ENCODE measurements at regions not wholly inside any gene's neighbourhood (a gene's known extent, or its start where the extent isn't known, plus 50 kb on each side); places are given as distances from the start of the nearest gene placed in this dataset.
"Not testable (repeated sequence)": the region's sequence is repeated elsewhere in the genome, so short reads cannot be mapped to it uniquely, and the experiment has no call there.

DNA sequence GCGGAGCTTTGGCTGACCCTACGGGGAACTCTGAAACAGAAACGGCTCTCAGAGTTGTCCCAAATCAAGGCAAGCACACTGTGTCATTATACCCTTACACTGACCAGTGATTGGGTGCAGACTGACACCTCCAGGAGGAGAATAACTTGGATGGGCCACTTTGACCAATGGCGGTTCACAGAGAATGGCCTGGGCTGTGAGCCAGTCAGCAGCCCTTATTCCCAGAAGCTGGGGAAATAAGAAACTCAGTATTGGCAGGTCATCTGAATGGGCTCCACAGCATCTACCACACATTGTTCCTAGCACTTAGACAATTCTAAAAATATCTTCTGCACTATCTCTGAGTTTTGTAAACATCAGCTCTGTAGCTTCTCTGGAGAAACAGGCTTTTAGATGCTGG is 265.2 kb downstream of the ADGRL2 start:
- DNase-seq, result no peak

DNA sequence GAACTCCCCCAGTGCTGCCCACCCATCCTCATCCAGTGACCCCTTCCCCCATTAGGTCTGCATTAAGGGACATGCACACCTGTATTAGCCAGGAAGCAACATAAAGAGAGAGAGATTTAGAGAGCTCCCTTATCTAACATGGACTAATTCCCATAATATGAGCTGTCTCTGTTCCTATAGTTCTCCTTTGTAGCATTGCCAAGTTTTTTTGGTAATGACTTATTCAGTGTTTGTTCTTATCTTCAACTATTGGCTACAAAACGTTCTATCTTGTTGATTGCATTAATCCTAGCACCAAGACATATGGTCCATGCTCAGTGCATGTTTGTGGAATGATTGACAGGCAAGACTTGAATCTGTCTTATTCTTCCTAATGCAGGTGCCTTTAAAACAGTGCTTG is 264.0 kb downstream of the ADGRL2 start:
- DNase-seq, result no peak

DNA sequence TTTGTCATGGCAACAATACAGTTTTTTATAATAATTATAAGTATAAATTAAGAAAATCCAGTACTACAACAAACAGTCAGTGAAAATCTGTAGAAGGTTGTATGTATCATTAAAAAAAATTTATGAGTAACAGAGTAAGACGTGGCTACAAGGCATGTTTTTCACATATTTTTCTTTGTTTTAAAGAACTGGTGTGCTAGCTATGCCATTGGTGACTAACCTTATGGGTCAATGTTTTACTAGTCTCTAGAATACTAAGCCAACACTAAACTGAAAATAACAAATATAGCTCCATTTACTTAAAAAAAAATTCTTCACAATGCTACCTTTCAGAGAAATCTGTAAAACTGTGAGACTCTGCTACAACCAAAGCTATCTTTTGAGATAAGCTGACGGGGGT is 261.5 kb downstream of the ADGRL2 start:
- no peak for DNase-seq

DNA sequence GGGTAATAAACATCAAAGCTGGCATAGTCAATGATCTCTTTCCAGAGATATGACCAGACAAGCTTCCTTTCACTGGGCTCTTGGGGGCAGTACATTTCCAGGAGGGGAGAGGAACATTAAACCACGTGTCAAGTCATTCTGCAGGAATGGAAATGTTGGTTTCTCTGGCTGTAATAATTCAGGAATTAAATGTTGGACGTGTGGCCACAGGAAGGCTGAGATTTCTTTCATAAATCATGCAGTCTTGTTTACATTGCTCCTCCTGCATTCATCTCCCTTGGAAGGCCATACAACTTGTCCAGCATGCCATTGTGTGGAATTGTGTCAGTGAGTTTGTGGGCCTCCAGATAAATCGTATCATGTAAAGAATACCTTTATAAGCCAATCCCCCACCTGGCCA is 259.2 kb downstream of the ADGRL2 start:
- no peak for DNase-seq

DNA sequence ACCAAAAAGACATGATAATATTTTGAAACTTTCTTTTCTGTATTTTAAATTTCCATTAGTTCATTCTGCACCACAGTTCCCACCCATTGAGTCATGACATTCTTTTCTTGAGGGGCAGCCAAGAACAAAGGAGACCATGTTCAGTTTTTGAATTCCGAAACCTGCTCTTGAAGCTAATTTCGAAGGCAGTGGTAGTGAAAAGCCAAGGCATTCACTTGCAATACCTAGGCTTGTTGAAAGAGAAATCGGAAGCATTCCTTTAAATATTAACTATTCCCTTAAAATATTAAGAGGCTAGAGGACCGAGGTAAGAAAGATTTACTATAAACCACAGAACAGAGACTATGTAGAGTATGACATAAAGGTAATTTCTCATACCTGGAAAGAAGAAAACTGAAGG is 256.3 kb downstream of the ADGRL2 start:
- no peak for DNase-seq

DNA sequence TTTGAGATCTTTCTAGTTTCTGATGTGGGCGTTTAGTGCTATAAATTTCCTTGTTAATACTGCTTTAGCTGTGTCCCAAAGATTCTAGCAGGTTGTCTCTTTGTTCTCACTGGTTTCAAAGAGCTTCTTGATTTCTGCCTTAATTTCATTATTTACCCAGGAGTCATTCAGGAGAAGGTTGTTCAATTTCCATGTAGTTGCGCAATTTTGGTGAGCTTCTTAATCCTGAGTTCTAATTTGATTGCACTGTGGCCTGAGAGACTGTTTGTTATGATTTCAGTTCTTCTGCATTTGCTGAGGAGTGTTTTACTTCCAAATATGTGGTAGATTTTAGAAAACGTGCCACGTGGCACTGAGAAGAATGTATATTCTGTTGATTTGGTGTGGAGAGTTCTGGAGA is 254.6 kb downstream of the ADGRL2 start:
- not testable (repeated sequence) for DNase-seq

DNA sequence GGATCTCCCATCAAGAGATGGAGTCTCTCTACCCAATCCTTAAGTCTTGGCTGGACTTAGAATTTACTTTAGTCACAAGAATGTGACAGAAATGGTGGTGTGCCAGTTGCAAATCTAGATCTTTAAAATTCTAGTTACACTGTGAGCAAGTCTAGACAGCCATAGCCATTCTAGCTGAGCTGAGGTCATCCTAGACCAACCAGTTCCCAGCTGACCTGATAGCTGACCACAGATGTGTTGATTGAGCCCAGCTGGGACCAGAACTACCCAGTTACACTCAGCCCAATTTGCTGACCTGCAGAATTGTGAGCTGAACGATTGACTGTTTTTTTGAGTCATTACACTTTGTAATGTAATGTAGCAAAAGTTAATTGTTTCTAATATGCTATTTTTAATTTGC is 251.8 kb downstream of the ADGRL2 start:
- no peak for DNase-seq

DNA sequence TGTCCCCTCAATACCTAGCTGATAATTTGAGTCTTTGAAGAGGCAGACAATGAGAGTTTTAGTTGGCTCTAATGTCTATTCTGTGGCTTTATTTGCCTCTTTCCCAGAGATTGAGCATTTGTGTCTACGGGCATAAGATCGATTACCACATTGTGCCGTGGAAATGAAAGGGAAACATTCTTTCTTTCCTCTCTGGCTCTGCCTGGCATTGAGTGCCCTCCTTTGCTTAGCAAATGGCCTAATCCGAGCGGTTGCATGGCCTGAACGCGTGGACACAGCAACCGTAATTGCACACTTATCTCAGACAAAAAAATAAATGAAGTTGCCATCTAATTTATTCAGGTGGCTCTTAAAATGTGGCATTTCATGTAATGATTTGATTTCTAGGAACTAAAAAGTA is 247.9 kb downstream of the ADGRL2 start:
- no peak for DNase-seq

DNA sequence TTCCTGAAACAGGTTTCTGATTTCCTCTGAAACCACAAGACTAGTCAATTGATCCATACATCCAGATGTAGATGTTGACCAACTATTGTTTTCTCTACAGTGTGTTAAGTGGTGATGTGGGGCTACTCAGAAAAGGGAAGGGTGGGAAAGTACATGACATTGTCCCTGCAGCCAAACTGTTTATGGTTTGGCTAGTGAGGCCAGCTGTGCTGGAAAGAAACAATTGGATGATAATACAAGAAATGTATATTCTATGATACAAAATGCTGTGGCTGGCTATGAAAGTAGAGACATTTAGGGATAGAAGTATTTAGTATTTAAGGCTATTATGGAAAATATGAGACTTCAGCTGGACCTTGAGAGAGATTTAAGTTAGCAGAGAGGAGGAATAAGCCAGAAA is 244.5 kb downstream of the ADGRL2 start:
- no peak for DNase-seq

DNA sequence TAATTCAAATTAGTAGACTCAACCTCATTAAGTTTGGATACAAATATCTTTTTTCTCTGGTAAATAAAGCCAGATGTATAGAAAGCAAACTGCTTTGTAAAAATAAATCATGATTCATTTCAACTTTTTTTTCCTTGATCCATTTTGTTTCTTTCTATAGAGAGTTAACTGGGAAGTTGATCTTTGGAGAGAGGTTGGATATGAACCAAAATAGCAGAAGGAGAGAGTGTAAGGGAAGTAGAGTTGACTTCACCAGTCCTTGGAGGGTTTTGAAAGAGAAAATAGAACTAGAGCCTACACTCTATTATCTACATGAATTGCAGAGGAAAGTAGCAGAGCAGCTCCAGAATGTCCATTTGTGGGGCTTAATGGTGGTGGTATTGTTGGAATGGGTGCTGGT is 243.8 kb downstream of the ADGRL2 start:
- no peak for DNase-seq

DNA sequence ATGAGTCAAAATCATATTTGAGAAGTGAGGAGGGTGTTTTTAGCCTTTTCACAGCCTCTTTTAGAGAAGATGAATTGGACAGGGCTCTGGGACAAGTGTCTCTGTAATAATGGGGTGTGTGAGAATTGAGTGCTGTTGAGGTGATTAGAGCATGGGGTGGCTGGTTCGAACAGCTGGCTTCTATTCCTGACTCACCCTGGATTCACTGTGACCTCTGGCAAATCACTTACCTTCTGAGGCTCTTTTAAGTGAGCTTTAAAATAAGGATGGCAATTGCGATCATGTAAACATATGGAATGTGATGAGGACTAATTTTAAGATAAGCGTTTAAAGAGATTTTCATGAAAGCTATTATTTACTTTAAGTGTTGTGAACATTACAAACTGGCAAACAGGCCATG is 243.4 kb downstream of the ADGRL2 start:
- no peak for DNase-seq

DNA sequence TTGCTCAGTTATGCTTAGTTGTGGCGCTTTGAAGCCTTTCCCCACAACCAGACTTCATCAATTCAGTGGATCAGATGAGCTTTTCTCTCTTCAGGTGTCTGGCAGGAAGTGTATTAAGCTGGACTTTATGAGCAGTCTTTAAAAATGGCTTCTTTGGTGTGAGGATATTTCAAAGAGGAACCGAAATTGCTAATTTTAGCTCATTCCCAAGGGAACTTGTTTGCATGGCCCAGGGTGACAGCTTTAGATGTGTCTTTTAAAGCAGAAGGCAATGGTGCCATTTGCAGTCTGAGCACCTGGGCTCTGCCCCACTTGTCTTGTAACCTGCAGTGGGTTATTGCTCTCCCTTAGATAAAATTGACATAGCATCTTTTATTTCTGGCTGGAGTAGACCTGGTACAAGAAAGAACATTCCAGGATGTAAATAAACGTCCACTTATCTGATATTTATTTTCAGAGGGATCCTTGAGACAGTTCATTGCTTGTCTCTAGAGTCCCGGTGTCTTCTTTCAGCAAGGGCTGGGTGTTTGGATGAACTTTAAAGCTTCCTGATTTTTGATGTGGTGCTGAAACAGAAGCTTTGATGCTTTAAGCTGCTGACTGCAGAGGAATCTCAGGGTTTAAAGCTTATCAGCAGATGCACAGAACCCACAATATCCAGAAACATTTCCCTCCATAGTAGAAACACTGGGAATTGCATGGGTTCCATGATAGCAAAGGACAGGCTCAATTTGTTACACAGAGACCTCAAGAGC is 241.7 kb downstream of the ADGRL2 start:
- no peak for DNase-seq
